ENCODE measurements at regions not wholly inside any gene's neighbourhood (a gene's known extent, or its start where the extent isn't known, plus 50 kb on each side); places are given as distances from the start of the nearest gene placed in this dataset.
"Not testable (repeated sequence)": the region's sequence is repeated elsewhere in the genome, so short reads cannot be mapped to it uniquely, and the experiment has no call there.

DNA sequence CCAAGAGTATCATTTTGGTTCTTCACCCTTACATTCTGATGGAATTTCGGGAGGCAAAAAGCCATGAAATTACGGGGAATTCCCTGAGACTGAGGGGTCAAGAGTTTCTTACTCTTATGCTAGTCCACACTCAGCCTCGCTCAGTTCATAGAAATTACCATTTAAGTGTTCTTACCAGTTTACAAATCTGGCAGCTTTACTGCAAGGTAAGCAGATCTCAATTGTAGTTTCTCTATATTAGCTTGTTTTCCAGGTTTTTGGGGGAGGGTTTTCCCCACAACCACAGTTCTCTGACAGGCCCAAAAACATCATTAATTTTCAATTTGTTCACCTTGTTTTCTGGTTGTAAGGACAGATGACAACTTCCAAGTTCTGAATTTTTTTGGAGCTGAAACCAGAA is 1028.4 kb downstream of the FAM181B start:
- DNase-seq = no peak

DNA sequence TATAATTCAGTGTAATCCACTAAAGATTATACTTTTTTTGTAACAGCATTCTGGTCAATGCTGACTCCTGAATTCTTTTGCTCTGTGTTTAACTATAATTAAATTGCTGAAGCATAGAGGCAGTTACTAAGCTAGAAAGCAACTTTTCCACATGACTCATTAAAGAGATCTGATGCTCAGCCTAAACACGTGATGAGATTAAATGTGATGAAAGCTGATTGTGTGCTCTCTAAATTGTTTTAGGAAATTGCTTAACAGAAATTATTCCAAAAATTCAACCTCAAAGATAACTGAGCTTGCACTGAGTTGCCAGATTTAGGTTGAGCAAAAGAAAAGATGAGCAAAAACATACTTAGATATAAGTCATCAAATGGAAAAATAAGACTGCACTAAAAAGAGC is 1033.6 kb downstream of the FAM181B start:
- DNase-seq = no peak

DNA sequence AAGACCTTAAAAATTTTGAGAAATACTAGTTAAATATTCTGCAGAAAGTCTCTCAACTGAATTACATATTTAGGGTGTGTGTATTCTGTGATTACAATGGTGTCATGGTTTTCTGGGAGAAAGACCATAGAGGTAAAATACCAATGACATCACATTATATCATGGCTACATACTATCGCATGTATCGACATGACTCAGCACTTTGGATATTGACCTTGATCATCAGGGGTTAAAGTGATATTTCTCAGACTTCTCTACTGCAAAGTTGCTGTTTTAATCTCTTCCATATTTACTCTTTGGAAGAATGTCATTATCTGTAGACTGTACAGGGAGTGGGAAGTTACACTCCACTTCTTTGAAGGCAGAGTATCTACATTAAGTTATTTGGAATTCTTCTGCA is 1046.6 kb downstream of the FAM181B start:
- DNase-seq = no peak

DNA sequence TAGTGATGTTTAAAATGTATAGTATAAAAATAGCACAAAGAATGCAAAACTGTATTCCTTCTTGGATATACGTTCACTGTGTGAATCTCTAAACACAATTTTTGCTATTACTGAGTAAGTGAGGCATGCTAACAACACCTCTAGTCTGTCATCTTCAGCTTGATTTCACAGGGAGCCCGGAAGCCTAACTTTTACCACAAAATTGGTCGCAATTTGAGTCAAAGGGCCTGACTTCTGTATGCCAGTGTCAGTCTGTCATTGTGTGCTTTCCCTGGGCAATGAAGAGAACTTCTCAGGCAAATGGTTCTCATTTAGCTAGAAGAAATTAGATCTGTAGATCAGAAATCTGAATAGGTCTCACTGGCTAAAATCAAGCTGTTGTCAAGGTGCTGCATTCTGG is 1059.5 kb downstream of the FAM181B start:
- DNase-seq = no peak

DNA sequence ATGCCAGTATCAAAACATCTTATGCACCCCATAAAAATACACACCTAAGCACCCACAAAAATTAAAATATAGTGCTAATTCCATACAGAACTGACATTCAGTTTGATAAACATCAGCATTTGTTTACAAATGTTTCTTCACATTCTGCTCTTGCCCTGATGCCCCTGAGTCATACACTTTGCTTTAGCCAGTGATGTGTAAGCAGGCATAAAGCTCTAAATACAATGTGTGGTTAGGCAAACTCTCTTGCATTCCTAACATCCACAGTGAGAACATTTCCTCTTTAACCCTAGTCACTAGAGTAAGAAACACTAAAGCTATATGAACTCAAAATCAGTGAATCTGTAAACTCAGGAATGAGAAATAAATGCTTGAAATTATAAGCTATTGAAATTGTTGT is 1060.7 kb downstream of the FAM181B start:
- no peak for DNase-seq

DNA sequence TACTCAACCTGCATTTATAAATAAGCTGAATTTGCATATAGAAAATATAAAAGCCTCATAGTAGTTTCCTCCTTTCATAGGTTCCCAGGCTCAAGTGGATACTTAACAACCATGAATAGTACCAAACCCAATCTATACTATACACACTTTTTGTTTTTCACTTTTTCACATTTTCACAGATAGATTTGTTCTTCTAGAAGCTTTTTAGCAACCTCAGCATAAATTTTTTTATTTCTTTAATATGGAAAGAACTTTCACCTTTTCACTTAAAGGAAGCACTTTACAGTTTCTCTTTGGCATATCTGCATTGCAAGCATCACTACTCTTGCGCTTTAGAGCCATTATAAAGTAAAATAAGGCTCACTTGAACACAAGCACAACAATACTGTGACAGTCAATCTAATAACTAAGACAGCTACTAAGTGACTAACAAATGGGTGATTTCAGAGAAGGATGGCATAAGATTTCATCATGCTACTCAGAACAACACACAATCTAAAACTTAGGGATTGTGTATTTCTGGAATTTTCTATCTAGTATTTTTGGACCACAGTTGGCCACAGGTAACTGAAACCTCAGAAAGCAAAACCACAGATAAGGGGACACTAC is 1063.6 kb downstream of the FAM181B start:
- no peak for DNase-seq

DNA sequence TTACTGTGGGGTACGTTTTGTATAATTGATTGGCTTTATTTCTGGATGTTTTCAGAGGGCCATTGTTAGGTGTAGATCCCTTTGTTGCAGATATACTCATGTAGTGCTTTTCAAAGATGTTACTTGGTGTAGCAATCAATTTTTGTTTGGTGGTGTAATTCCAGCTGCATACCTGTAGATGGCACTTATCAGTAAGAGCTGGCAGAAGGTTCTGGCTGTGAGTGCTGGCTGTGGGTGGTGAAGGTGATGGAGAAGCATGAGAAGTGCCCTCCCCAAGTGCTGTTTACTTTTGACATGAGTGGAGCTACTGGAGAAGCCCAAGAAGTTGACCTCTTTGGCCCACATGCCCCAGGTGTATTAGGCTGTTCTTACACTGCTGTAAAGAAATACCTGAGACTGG is 1074.9 kb downstream of the FAM181B start:
- no peak for DNase-seq

DNA sequence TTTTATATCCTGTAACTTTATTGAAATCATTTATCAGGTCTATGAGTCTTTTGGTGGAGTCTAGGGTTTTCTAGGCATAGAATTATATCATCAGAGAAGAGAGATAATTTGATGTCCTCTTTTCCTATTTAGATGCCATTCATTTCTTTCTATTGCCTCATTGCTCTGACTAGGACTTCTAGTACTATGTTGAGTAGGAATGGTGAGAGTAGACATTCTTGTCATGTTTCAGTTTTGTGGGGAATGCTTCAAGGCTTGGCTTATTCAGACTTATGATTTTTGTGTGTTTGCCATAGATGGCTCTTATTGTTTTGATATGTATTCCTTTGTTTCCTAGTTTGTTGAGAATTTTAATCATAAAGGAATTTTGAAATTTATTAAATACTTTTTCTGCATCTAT is 1078.3 kb downstream of the FAM181B start:
- no peak for DNase-seq

DNA sequence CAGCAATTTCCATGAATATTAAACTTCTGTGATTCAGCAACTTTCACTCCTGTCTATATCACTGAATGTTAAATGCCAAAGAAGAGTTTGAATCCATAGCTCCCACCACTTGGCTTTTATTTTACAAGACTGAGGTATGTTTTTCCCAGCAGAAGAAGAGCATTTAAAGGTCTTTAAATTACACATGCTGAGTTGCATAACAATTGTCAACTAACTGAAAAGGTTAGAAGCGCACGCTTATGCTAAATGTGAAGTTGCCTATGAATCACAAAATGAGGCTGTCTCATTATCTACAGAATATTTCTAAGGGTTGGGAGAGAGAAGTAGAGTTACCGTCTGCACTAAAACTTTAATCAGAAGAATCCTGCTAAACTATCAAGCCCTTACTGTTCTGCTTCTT is 1086.3 kb downstream of the FAM181B start:
- DNase-seq = no peak

DNA sequence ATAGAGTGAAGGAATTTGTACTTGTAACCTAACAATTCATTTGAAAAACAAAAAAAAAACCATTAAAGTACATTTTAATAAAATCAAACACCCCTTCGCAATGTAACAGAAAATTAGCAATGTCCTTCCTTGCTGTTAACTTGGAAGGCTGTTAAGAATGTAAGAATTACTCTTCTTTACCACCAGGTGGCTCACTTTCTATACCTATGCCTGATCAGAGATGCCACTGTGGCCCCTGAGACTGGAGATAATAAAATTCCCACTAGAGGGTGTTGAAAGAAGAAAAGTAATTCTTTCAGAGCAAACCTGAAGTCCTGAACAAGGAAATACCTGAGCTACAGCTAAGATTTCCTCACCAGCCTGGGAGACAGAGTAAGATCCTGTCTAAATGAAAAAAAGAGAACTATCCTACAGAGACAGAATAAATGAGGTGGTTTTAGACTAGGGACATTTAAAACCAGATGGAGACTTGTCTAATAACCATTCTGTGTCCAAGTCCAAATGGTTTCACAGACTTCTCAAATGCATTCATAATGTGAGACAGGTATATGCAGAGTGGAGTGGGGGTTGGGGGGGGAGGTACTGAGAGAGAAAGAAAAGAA is 1089.3 kb downstream of the FAM181B start:
- DNase-seq = peak; percentile 41

DNA sequence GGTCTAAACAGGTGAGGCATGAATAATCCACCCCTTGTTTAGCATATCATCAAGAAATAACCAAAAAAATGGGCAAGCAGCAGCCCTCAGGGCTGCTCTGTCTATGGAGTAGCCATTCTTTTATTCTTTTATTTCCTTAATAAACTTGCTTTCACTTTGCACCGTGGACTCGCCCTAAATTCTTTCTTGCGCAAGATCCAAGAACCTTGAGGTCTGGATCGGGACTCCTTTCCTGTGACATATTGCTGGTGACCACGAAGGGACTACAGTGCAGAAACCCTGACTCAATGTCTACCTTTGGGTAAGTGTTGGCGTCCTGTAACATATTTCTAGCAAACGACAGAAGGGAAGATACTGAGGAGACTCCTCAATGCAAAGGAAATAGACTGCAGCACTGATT is 1099.2 kb downstream of the FAM181B start:
- no peak for DNase-seq

DNA sequence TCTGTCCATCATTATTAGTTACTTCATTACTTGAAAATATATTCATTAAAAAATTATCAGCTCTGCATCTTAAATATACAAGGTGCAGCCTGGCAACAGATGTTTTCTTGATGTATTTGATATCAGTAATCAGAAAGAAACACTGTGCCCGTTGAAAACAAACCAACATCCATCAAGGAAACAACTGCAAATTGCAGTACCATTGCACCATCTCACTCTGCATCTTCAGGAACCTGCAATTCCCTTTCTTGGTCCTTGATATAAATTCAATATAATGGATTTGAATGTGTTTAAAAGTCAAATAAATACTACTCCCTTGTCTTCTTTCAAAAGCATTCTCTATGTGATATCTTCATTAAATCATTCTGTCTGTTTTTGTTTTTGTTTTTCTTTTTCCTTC is 1131.2 kb downstream of the FAM181B start:
- no peak for DNase-seq

DNA sequence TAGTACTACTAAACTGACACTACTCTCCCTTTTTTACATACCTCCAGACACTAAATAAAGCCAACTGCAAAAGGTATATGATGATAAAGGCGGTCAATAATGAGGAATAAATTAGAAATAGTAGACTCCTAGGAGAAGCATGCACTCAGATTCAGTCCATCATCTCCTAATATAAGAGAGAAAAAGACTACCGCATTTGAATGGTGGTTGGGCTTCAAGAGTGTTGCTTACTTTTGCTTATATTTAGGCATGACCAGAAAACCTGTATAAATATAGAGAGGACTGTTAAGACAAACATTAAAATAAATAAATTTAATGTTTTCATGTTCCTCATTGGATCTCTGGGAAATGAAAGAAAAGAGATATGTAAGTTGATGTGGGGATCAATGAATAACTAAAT is 1137.0 kb downstream of the FAM181B start:
- no peak for DNase-seq

DNA sequence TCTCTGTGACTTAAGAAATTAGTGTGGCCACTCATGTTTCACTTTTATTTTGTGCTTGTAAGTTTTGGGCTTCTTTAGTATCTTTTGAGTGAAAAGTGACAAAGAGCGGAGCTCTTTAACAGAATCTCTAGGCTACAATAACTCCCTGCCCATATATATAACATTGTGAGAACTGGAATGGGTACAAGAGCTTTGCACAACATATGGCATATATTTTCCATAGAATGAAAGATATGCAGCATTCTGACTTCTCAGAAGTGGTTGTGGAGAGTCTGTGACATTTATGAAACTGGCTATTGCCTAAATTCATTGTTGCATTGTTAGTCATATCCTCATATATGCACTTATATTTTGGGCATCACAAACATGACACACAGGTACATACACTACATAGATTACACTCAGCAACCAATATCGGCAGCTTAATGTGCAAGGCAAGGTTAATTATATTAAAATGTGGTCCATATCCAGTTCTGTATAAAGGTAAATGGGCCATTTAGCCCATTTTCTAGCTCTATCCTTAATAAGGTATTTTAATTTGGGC is 1148.2 kb downstream of the FAM181B start:
- DNase-seq = no peak

DNA sequence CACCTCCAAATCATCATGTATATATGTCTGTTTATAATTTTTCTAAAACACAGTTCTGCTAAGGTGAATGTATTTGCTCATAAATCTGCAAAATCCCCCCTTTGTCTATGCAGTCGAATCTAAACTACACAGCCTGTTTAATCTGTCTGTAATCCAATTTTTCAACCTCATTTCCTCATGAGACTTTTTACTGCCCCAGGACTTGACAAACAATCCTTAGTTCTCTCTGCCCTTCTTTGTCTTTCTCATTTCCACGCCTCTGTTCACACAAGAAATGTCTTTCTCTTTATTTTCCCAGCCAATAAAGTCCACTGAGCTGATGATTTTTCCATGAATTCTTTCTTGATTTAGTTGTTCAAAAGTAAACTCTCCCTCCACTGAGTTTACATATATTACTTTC is 1154.3 kb downstream of the FAM181B start:
- no peak for DNase-seq

DNA sequence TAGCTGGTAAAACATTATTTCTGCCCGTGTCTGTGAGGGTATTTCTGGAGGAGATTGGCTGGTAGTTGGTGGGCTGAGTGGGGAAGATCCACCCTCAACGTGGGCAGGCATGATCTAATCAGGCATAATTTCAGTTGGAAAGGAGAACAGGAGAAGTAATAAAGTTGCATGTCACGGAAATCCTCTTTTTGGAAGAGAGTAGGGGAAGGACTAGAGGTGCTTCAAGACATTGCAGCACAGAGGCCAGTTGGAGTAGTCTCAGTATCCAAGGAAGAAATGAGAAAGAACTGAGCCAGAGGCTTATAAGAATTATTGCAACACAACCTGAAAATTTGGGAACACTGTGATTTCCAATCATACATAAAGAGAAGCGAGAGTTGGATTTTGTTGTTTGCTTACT is 1155.1 kb downstream of the FAM181B start:
- DNase-seq = no peak

DNA sequence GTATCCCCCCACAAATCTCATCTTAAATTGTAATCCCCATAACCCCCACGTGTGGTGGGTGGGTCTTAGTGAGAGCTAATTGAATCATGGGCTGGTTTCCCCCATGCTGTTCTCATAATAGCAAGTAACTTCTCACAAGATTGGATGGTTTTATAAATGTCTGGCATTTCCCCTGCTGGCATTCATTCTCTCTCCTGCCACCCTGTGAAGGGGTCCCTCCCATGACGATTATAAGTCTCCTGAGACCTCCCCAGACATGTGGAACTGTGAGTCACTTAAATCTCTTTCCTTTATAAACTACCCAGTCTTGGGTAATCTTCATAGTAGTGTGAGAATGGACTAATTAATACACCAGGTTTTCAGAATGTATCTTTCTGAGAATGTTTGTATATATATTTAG is 1159.4 kb downstream of the FAM181B start:
- no peak for DNase-seq

DNA sequence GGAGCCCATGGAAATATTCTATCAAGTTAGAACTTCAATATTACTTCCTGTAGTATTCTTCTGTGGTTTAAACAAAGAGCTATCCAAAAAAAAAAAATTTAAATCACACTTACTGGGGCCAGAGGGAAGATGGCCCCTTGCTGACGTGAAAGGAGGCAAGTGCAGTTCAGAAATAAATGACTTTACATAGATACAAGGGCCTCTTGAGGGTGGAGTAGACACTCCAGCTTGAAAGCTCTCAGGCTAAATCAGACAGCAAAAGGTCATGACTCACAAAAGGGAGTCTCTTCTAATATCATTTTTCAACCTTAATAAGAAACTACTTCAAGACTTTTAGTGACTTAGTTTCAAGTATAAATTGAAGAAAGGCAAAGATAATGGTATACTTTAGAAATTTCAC is 1160.3 kb downstream of the FAM181B start:
- DNase-seq = no peak

DNA sequence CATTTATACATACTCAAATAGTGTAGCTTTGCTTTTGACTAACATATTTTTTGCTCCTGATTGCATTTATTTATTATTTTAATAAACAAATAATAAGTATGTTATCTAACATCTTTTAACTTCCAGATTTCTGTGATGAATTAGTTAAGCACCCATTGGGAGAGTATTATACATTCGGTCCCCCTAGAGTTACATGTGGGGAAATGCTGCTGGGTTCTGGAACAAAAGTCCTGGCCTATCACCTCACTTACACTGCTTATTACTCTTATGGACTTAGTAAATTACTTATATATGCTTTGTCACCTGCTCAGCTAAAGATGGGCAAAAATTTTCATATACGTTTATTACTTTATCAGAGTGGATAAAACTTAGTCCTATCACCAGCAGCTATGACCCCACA is 1163.0 kb downstream of the FAM181B start:
- DNase-seq = no peak

DNA sequence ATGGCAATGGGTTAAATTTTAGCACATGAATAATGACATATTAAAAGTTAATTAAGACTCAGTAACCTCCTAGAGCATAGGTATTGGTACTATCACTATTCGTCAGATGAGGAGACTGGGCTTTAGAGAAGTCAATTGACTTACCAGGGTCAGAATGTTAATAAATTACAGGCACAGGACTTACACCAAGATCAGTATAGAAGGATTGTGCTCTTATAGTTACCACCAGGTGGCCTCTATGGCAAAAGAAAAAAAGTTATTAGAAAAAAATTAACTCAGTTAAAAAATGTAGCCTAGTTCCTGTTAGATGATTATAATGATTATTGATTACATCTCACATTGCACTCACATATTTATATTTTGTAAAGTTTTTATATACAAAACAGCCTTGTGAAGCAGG is 1163.7 kb downstream of the FAM181B start:
- DNase-seq = no peak

DNA sequence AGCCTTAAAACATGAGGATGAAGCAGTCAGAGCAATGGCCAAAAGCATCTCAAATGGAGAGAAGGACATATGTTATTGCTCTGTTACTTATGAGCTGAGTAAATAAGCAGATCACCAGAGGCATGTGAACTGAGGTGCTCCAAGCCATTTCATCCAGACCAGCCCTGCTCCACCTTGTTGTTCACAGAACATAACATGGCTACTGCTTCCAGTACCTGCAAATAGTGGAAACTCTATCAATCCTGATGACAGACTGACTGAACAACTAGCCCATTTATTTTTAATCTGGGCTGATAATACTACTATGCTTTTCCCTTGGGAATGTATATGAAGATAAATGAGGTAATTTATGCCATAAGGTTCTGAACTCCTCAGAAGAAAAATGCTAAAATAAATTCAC is 1164.7 kb downstream of the FAM181B start:
- no peak for DNase-seq

DNA sequence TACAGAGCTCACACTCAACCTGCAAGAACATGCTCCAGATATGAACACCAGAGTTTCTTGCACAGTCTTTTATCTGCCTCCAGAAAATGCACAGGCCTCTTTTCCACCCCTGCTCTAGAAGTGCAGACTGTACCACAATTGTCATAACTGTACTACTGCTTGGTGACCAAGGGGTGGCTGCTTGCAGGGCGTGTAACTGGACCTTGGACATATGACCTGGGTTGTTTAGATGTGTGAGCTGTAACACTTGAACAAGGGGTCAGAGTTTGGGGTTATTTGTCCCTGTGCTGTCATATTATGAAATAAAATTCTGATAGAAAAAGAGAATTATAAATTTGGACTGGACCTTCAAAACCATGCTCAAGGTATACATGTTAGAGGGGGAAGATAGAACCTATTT is 1185.5 kb downstream of the FAM181B start:
- DNase-seq = no peak

DNA sequence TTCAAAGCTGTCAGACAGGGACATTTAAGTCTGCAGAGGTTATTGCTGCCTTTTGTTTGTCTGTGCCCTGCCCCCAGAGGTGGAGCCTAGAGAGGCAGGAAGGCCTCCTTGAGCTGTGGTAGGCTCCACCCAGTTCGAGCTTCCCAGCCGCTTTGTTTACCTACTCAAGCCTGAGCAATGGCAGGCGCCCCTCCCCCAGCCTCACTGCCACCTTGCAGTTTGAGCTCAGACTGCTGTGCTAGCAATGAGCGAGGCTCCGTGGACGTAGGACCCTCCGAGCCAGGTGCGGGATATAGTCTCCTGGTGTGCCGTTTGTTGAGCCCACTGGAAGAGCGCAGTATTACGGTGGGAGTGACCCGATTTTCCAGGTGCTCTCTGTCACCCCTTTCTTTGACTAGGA is 1193.9 kb downstream of the FAM181B start:
- DNase-seq = not testable (repeated sequence)

DNA sequence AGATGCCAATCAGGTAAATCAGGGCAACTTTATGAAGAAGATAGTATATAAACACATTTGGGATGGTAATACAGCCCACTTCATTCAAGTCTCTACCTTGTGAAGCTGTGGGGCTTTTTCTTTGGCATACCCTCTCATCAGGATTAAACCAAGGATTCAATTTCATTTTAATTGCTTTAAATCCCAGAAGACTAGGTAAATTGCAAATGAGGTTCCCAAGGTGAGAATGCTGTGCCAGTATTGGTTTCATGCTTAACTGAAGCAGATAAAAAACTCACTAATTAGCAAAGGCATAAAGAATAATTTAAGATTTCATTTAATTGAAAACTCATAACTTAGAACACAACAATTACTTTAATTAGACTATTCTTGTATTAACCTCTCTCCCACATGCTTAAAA is 1218.1 kb downstream of the FAM181B start:
- no peak for DNase-seq

DNA sequence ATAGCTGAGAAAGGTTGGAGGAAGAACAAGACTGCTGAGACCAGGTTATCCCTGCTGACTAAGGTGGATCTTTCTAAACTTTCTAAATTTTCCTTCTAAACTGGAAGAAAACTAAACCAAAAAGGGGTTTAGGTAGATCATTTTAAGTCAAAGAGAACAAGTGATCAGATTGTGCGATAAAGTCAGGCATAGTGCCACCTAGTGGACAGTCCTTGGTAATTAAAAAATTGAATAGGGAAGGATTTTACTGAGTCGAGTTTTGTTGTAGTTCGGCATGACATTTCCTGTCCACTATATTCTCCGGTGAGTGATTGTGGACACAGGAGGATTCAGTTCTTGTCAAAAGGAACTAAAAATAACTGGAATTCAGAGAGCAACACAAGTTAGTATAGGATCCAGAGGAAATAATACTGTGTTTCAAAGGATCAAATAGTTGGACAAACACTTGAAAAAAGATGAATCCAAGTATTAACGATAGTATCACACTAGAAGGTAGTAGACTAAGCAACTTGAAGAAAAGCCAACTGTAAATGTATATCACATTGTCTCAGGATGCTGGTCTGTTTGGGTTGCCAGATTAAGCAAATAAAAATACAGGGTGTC is 1236.4 kb downstream of the FAM181B start:
- DNase-seq = peak; percentile 17
